ENCODE measurements at regions not wholly inside any gene's neighbourhood (a gene's known extent, or its start where the extent isn't known, plus 50 kb on each side); places are given as distances from the start of the nearest gene placed in this dataset.

DNA sequence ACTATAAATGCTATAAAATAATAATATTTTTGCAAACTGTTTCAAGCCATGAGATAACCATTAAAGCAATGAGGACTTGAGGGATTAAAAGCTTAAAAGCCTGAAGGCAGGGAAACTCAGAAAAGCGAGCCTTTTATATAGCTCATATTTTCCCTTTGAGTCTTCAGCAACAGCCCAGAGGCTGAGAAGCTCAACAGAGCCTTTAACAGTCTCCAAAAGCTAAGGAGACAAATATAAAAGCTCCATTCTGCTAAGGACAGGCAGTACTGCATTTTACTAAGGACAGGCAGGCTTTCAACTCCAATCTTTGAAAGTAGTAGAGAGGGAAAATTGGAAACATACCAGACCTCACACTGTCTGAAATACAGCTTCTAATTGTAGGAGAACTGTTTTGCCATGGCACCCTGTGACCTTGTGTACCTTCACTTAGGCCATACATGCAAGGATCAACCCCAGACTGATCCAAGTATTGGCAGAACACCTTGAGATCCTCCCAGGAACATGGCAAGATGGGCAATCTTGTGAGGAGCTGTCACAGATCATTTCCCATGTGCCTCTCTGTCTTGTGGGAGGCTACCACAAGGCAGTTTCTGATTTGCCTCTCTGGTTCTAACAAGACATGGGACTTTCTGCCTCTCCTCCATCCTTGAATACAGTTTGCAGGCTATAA lies 53.1 kb upstream of the ARNT2 start:
- Histone ChIP-seq H2AFZ (ENCODE audit: low read length) (no peak overlapping the region), H3K56ac (replicated peaks; ENCODE audit: insufficient read length, low read depth, low read length) (no peak overlapping the region), H2BK15ac (ENCODE audit: low read length) (no peak overlapping the region), H2BK120ac (replicated peaks; ENCODE audit: low read depth, low read length) (no peak overlapping the region), H3K14ac (ENCODE audit: insufficient read length) (no peak overlapping the region), H4K8ac (ENCODE audit: extremely low read depth, insufficient read depth, low read length) (no peak overlapping the region), H3K4me2 (ENCODE audit: insufficient read depth in 1 of 2, low read depth in 2 of 2, low read length in 2 of 2) (no peak overlapping the region), H3K23ac (ENCODE audit: insufficient read length) (no peak overlapping the region), H3K18ac (ENCODE audit: extremely low read depth, low read length) (no peak overlapping the region), H3K9me3 (ENCODE audit: insufficient read depth in 2 of 2, low read depth in 1 of 2, low read length in 1 of 2) (no peaks in the 10 kb centered on the region), H2BK12ac (ENCODE audit: low read depth, low read length) (no peak overlapping the region), H3K27me3 (replicated peaks in 1 of 4; ENCODE audit: control insufficient read depth in 3 of 4, extremely low read depth in 1 of 4, insufficient read depth in 3 of 4, low read length in 3 of 4) (no peaks in the 10 kb centered on the region), H4K91ac (replicated peaks; ENCODE audit: insufficient read length, low read length) (no peak overlapping the region), H2AK5ac (ENCODE audit: low read depth, low read length) (no peak overlapping the region), H3K79me1 (ENCODE audit: low read depth, low read length) (no peaks in the 10 kb centered on the region), H3K9ac (replicated peaks in 1 of 4; ENCODE audit: extremely low read depth in 1 of 4, low read depth in 3 of 4, low read length in 3 of 4) (no peak overlapping the region), H2BK20ac (ENCODE audit: low read length) (no peak overlapping the region), H3K4me1 (replicated peaks in 1 of 4; ENCODE audit: control insufficient read depth in 3 of 4, insufficient read depth in 4 of 4, low read length in 3 of 4) (no peaks in the 10 kb centered on the region), H3K36me3 (ENCODE audit: control insufficient read depth in 2 of 4, insufficient read depth in 4 of 4, low read length in 3 of 4) (no peaks in the 10 kb centered on the region), H3K79me2 (ENCODE audit: control insufficient read depth in 1 of 2, insufficient read depth in 2 of 2, low read length in 2 of 2) (no peaks in the 10 kb centered on the region), H2BK5ac (ENCODE audit: low read depth, low read length) (no peak overlapping the region), H4K20me1 (replicated peaks in 1 of 2; ENCODE audit: control insufficient read depth in 1 of 2, insufficient read depth in 2 of 2, low read length in 2 of 2) (no peaks in the 10 kb centered on the region), H3K4me3 (ENCODE audit: extremely low read depth in 1 of 4, insufficient read depth in 2 of 4, low read depth in 3 of 4, low read length in 4 of 4) (no peak overlapping the region), H3K27ac (ENCODE audit: low read depth, low read length) (no peak overlapping the region), H3K23me2 (ENCODE audit: low read depth, low read length) (no peaks in the 10 kb centered on the region), H3K4ac (replicated peaks; ENCODE audit: insufficient read length, low read depth, low read length) (no peak overlapping the region), H4K5ac (ENCODE audit: insufficient read length, low read depth, low read length) (no peak overlapping the region)
- POLR2A ChIA-PET (ENCODE audit: partially characterized antibody) = no interaction called here
- CTCF ChIA-PET (ENCODE audit: partially characterized antibody) = interaction anchor here (0.7 to 1.4 kb wide), 6 partner anchors 9 to 58 kb away, joined by 3 to 4 read pairs (median 3); no protein-coding TSS in a partner anchor
- DNase-seq (ENCODE audit: low read depth in 1 of 2, low spot score in 2 of 2) (no peak), FAIRE-seq (no peak)
- WGBS, 2 experiments (ENCODE audit: extremely low coverage in 1 of 2, insufficient coverage in 1 of 2, insufficient read length in 1 of 2, insufficient replicate concordance in 2 of 2, low coverage in 1 of 2, low lambda C conversion rate in 2 of 2, missing lambda C conversion rate in 1 of 2) = 100% methylated on average over 1 of the region's 1 CpG; no CpG with 5 or more reads in 1 of the 2 experiments
- TF ChIP-seq ASH2L (IDR thresholded peaks at IDR 0.05; ENCODE audit: low read length) = no peak
- no peak for TF ChIP-seq RBBP5 (IDR thresholded peaks at IDR 0.05; ENCODE audit: borderline replicate concordance, low read depth, low read length)
- no peak for TF ChIP-seq TEAD4 (IDR thresholded peaks at IDR 0.05; ENCODE audit: low read depth, low read length)
- TF ChIP-seq TAF1 (IDR thresholded peaks at IDR 0.05; ENCODE audit: low read depth, low read length) = no peak
- TF ChIP-seq TAF7 (optimal IDR thresholded peaks at IDR 0.05; ENCODE audit: borderline replicate concordance, low read depth, low read length) = no peak
- no peak for TF ChIP-seq CBX8 (IDR thresholded peaks at IDR 0.05; ENCODE audit: borderline replicate concordance, low read depth, low read length)
- no peak for TF ChIP-seq SRF (IDR thresholded peaks at IDR 0.05; ENCODE audit: low read depth, low read length)
- no peak for TF ChIP-seq TCF12 (IDR thresholded peaks at IDR 0.05; ENCODE audit: low read depth, low read length)
- TF ChIP-seq KDM1A (IDR thresholded peaks at IDR 0.05; ENCODE audit: borderline replicate concordance, low read length) = no peak
- TF ChIP-seq RAD21 (IDR thresholded peaks at IDR 0.05 in 1 of 2, conservative IDR thresholded peaks at IDR 0.05 in 1 of 2; ENCODE audit: low read depth in 2 of 2, low read length in 2 of 2) = no peak
- no peak for TF ChIP-seq PHF8 (conservative IDR thresholded peaks at IDR 0.05; ENCODE audit: low read depth, low read length)
- no peak for TF ChIP-seq JUND (IDR thresholded peaks at IDR 0.05; ENCODE audit: low read length)
- no peak for TF ChIP-seq POLR2AphosphoS5 (IDR thresholded peaks at IDR 0.05; ENCODE audit: low read depth, low read length)
- no peak for TF ChIP-seq CHD2 (IDR thresholded peaks at IDR 0.05; ENCODE audit: low read length)

Measured in H1 (cell line).